ENCODE measurements at regions not wholly inside any gene's neighbourhood (a gene's known extent, or its start where the extent isn't known, plus 50 kb on each side); places are given as distances from the start of the nearest gene placed in this dataset.

- H2AFZ ChIP-seq (ENCODE audit: low read length): no peak overlapping the region
- no peaks in the 10 kb centered on the region for H3K27me3 ChIP-seq (ENCODE audit: insufficient read depth, low read length, poor library complexity, severe bottlenecking)
- TF ChIP-seq CTCF (conservative IDR thresholded peaks at IDR 0.05; ENCODE audit: low read length): no peak
- no peak for TF ChIP-seq EZH2phosphoT487 (IDR thresholded peaks at IDR 0.05; ENCODE audit: borderline replicate concordance)
- H3F3A ChIP-seq (ENCODE audit: low read depth): no peaks in the 10 kb centered on the region
- no peaks in the 10 kb centered on the region for H3K9me3 ChIP-seq (ENCODE audit: insufficient read depth, low read depth, low read length)
- no peak overlapping the region for H3K9ac ChIP-seq (ENCODE audit: low read depth, low read length, poor library complexity, severe bottlenecking)
- H3K36me3 ChIP-seq (ENCODE audit: insufficient read depth, low read length): no peaks in the 10 kb centered on the region
- no peak overlapping the region for H3K4me3 ChIP-seq (ENCODE audit: low read length, poor library complexity, severe bottlenecking)
- no peaks in the 10 kb centered on the region for H3K9me2 ChIP-seq (replicated peaks; ENCODE audit: low read depth, low read length)
- H3K79me2 ChIP-seq (ENCODE audit: insufficient read depth, low read length): no peaks in the 10 kb centered on the region
- H3K4me2 ChIP-seq (ENCODE audit: low read depth, low read length, poor library complexity, severe bottlenecking): no peak overlapping the region
- H3K4me1 ChIP-seq (ENCODE audit: insufficient read depth, low read length, poor library complexity, severe bottlenecking): no peaks in the 10 kb centered on the region
- no peaks in the 10 kb centered on the region for H4K20me1 ChIP-seq (ENCODE audit: insufficient read depth, low read length, poor library complexity, severe bottlenecking)
Measured at GRCh38 chr1:177464686-177465085, 293.9 kb downstream of the BRINP2 start.

- H2AFZ ChIP-seq (ENCODE audit: low read length): no peak overlapping the region
- H3K9me3 ChIP-seq (ENCODE audit: insufficient read depth, low read depth, low read length): no peaks in the 10 kb centered on the region
- no peaks in the 10 kb centered on the region for H3K27me3 ChIP-seq (ENCODE audit: insufficient read depth, low read length, poor library complexity, severe bottlenecking)
Measured at GRCh38 chr1:177451191-177451590, 280.4 kb downstream of the BRINP2 start.

GRCh38 chr1:177448652-177449357 is 278.0 kb downstream of the BRINP2 start:
- Histone ChIP-seq H3K79me2 (ENCODE audit: insufficient read depth, low read length) (no peaks in the 10 kb centered on the region), H3K9me2 (replicated peaks; ENCODE audit: low read depth, low read length) (no peaks in the 10 kb centered on the region), H3K36me3 (ENCODE audit: insufficient read depth, low read length) (no peaks in the 10 kb centered on the region), H3K4me2 (ENCODE audit: low read depth, low read length, poor library complexity, severe bottlenecking) (no peak overlapping the region), H3K4me1 (ENCODE audit: insufficient read depth, low read length, poor library complexity, severe bottlenecking) (no peaks in the 10 kb centered on the region), H3K27me3 (ENCODE audit: insufficient read depth, low read length, poor library complexity, severe bottlenecking) (no peaks in the 10 kb centered on the region), H3K4me3 (ENCODE audit: low read length, poor library complexity, severe bottlenecking) (no peak overlapping the region), H3F3A (ENCODE audit: low read depth) (no peaks in the 10 kb centered on the region), H3K9ac (ENCODE audit: low read depth, low read length, poor library complexity, severe bottlenecking) (no peak overlapping the region), H2AFZ (ENCODE audit: low read length) (no peak overlapping the region), H3K9me3 (ENCODE audit: insufficient read depth, low read depth, low read length) (no peaks in the 10 kb centered on the region), H4K20me1 (ENCODE audit: insufficient read depth, low read length, poor library complexity, severe bottlenecking) (no peaks in the 10 kb centered on the region)
- TF ChIP-seq CTCF (conservative IDR thresholded peaks at IDR 0.05; ENCODE audit: low read length) (no peak), EZH2phosphoT487 (IDR thresholded peaks at IDR 0.05; ENCODE audit: borderline replicate concordance) (no peak)

More at GRCh38 chr1:177451191-177451590, 280.4 kb downstream of the BRINP2 start:
- Histone ChIP-seq H3K9ac (ENCODE audit: low read depth, low read length, poor library complexity, severe bottlenecking) (no peak overlapping the region), H3K79me2 (ENCODE audit: insufficient read depth, low read length) (no peaks in the 10 kb centered on the region), H3K4me1 (ENCODE audit: insufficient read depth, low read length, poor library complexity, severe bottlenecking) (no peaks in the 10 kb centered on the region), H3K9me2 (replicated peaks; ENCODE audit: low read depth, low read length) (no peaks in the 10 kb centered on the region), H3K4me3 (ENCODE audit: low read length, poor library complexity, severe bottlenecking) (no peak overlapping the region), H3K4me2 (ENCODE audit: low read depth, low read length, poor library complexity, severe bottlenecking) (no peak overlapping the region), H3F3A (ENCODE audit: low read depth) (no peaks in the 10 kb centered on the region), H4K20me1 (ENCODE audit: insufficient read depth, low read length, poor library complexity, severe bottlenecking) (no peaks in the 10 kb centered on the region), H3K36me3 (ENCODE audit: insufficient read depth, low read length) (no peaks in the 10 kb centered on the region)
- no peak for TF ChIP-seq EZH2phosphoT487 (IDR thresholded peaks at IDR 0.05; ENCODE audit: borderline replicate concordance)
- TF ChIP-seq CTCF (conservative IDR thresholded peaks at IDR 0.05; ENCODE audit: low read length): no peak
